T47D (cell line): ENCODE measurements at regions not wholly inside any gene's neighbourhood (a gene's known extent, or its start where the extent isn't known, plus 50 kb on each side); places are given as distances from the start of the nearest gene placed in this dataset.

Experiments
- DNase-seq, 2 experiments: peaks; one replicate each; pipeline versions ENCODE4 v3.0.0 to v3.0.0-alpha.2; 2011 to 2012; ENCODE audit warnings: low read depth in 1 of 2, low spot score in 1 of 2
- JUND ChIP-seq: IDR thresholded peaks from 2 replicates; pipeline ENCODE4 v1.6.1; 2012; ENCODE audit warnings: low read depth
- in situ Hi-C: cut with HindIII; loops from 2 replicates; pipeline ENCODE4 v1.10.0; 2016; ENCODE audit warnings: low sequenced_read_pairs, low pct_unique_long_range_greater_than_20kb

DNA sequence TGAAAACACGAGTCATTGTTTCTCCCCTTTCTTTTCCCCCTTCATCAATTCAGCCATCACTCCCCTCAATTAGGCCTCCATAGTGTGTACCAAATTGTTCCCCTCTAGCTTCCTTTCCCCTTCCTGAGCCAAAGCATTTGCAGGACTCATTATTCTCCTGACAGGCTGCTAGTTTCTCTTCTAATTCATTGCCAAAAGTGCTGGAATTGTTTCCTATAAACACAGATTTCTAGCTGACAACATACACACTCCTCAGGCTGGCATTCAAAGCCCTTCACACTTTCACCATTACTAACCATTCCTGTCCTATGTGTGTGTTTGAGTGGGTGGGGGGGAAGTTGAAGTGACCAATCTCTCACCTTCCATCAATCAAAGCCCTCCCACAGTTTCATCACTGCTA is 444.2 kb upstream of the OPRM1 start:
- in situ Hi-C loops = no loop called here
- no peak for TF ChIP-seq JUND

DNA sequence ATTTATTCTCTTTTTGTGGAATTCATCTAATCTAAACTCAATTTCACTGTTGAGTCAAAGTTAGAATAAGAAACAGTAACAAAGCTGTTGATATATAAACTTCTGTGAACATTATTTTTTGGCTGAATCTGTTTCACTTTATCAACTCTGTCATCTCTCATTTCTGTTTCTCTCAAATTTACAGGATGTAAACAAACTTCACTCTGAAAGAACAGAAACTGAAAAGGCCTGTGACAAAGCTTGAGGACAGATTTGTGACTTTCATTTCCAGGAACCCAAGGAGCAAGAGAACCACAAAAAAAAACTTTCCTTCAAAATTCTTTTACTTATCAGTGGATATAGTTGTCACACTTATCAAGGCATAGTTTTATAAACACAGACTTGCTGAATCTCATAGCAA is 447.9 kb upstream of the OPRM1 start:
- TF ChIP-seq JUND = no peak
- no peak for DNase-seq
- in situ Hi-C loops = no loop called here

More for the DNA sequence above, 444.2 kb upstream of the OPRM1 start:
- no peak for DNase-seq

- TF ChIP-seq JUND = no peak
Measured at GRCh38 chr6:153590411-153590810, 448.6 kb upstream of the OPRM1 start.

DNA sequence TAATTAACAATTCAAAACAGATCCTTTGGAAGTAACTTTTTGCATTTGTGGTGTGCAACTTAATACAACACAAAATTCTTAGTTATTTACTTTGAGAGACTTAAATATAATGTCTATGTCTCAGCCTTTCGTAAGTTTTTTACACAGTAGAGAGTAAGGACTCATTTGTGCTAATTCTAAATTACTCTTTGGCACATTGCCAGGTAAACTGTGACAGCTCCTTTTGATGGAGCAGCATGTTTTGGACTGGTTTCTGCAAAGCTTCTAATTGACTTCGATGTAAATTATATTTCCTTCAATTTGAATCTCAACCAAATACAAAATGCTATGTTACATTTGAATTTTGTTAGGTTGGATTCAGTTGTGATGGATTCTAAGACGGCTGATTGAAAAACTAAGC is 450.7 kb upstream of the OPRM1 start:
- no peak for TF ChIP-seq JUND
- in situ Hi-C loops = no loop called here
- DNase-seq = no peak

More at GRCh38 chr6:153590411-153590810, 448.6 kb upstream of the OPRM1 start:
- DNase-seq = no peak
- in situ Hi-C loops = no loop called here

DNA sequence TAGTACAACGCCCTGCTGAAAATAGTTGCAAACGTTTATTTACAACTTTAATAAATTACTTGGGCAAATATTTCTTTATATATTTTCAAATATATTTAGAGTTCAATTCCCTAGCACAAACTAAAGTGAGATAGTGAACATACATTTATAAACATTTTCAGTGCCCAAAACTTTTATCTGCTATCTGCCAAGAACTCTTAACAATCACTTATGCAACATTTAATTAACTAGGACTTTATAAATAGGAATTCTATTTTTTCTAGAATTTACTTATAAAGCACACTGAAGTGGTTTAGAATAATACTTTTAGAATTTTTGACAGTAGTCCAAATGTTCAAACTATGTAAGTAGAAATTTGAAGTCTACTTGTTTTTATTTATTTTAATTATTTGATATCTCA is 452.6 kb upstream of the RGS17 start:
- in situ Hi-C loops = no loop called here
- TF ChIP-seq JUND = no peak

DNA sequence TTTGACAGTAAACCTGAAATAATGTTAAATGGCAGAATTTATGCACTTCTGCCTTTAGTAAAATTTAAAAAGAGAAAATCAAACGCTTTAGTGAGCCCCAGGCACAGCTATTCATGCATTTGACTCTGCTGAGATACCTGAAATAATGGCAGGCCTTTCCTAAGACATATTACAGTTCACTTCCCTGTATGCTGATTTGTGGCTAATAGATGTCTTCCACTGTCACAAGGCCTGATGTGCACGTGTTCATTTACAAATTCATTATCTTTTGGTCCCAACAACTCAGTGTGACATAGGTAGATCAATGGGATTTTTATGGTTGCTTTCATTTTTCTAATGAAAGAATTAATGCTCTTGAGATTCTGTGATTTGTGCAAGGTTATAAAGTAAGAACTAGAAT is 449.7 kb upstream of the RGS17 start:
- DNase-seq = no peak
- in situ Hi-C loops = no loop called here
- TF ChIP-seq JUND = no peak

More for the DNA sequence above, 452.6 kb upstream of the RGS17 start:
- no peak for DNase-seq

GRCh38 chr6:153575528-153575927 is 444.4 kb upstream of the RGS17 start:
- TF ChIP-seq JUND = no peak
- in situ Hi-C loops = no loop called here
- no peak for DNase-seq

- no peak for TF ChIP-seq JUND
- in situ Hi-C loops = no loop called here
- DNase-seq = no peak
Measured at GRCh38 chr6:153574231-153574630, 443.1 kb upstream of the RGS17 start.

GRCh38 chr6:153572371-153572770 is 441.3 kb upstream of the RGS17 start:
- no peak for DNase-seq
- in situ Hi-C loops = no loop called here
- no peak for TF ChIP-seq JUND

GRCh38 chr6:153568628-153569027 is 437.5 kb upstream of the RGS17 start:
- TF ChIP-seq JUND = no peak
- DNase-seq = no peak
- in situ Hi-C loops = no loop called here

DNA sequence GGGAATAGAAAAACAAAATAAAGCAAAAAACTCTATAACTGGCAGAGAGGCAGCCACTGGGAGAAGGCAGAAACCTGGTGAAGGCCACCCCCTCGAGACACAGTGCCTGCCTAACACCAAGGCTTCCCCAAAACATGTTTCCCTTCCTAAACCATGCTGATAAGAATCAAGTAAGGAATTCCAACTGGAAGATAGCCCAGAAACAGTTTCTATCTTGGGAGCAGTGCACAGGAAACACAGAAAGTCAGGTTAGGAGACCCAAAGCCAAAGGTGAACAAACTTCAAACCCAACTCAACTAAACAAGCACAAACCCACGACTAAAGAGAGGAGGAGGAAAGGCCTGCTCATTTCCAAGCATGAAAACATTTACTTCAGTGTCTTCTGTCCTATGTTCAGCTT is 433.7 kb upstream of the RGS17 start:
- no peak for TF ChIP-seq JUND
- in situ Hi-C loops = no loop called here
- peak in 1 of 2 experiments; percentile 4 for DNase-seq

DNA sequence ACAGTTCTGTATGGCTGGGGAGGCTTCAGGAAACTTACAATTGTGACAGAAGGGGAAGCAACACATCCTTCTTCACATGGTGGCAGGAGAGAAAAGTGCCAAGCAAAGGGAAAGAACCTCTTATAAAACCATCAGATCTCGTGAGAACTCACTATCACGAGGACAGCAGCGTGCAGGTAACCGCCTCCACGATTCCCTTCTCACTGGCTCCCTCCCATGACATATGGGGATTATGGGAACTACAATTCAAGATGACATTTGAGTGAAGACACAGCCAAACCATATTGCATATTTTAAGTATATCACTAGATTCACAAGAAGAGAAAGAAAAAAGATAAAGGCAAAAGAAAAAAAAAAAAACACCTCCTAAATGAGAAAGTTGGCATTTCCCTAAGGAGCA is 431.9 kb upstream of the RGS17 start:
- TF ChIP-seq JUND = no peak
- in situ Hi-C loops = no loop called here
- peak in 1 of 2 experiments; percentile 5 for DNase-seq

DNA sequence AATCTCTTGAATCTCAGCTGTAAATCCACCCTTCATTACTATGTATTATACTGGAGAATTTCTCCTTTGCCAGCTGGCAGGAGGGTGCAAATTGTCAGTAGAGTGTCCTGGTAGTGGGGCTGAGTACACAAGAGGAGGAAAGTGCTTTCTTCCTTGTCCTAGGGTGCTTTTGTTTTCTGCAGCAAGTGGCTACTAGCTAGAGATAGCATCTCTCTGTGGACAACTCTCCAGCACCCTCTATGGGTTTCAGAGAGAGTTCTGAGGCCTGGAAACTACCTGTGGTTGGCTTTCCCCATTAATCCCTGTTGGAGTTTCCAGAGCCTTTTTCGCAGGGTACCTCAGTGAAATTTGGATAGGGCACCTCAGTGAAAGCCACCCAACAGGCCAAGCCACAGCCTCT is 422.5 kb upstream of the RGS17 start:
- in situ Hi-C loops = no loop called here
- no peak for TF ChIP-seq JUND
- peak in 1 of 2 experiments; percentile 33 for DNase-seq

- in situ Hi-C loops = no loop called here
- DNase-seq = no peak
- no peak for TF ChIP-seq JUND
Measured at GRCh38 chr6:153539602-153540001, 408.5 kb upstream of the RGS17 start.
